GM21515 (cell line): ENCODE measurements at regions not wholly inside any gene's neighbourhood (a gene's known extent, or its start where the extent isn't known, plus 50 kb on each side); places are given as distances from the start of the nearest gene placed in this dataset.

Source experiments
- ATAC-seq: cut with Tn5 transposase; IDR thresholded peaks from one replicate; pipeline ENCODE4 v1.9.1; 2021; ENCODE audit not compliant: unreplicated experiment

- no peak for ATAC-seq
Observed at GRCh38 chr11:76277298-76278175, 71.2 kb upstream of the WNT11 start.

- no peak for ATAC-seq
Observed at GRCh38 chr11:76276781-76277155, 70.5 kb upstream of the WNT11 start.

GRCh38 chr11:76276046-76276780 lies 69.9 kb upstream of the WNT11 start:
- no peak for ATAC-seq

GRCh38 chr11:76275446-76275845 lies 69.1 kb upstream of the WNT11 start:
- ATAC-seq = no peak

- no peak for ATAC-seq
Observed at GRCh38 chr11:76271068-76271467, 64.8 kb upstream of the WNT11 start.

GRCh38 chr11:76270389-76270788 lies 64.1 kb upstream of the WNT11 start:
- ATAC-seq = no peak

GRCh38 chr11:76269661-76270261 lies 63.5 kb upstream of the WNT11 start:
- ATAC-seq = no peak

GRCh38 chr11:76269247-76269646 lies 62.9 kb upstream of the WNT11 start:
- no peak for ATAC-seq

- ATAC-seq = no peak
Observed at GRCh38 chr11:76268498-76268897, 62.2 kb upstream of the WNT11 start.

- ATAC-seq = no peak
Observed at GRCh38 chr11:76267556-76267955, 61.3 kb upstream of the WNT11 start.

- ATAC-seq = no peak
Observed at GRCh38 chr11:76266286-76267100, 60.2 kb upstream of the WNT11 start.

GRCh38 chr11:76265771-76266241 lies 59.5 kb upstream of the WNT11 start:
- ATAC-seq = no peak

- ATAC-seq = no peak
Observed at GRCh38 chr11:76263657-76264056, 57.4 kb upstream of the WNT11 start.

GRCh38 chr11:76263166-76263565 lies 56.9 kb upstream of the WNT11 start:
- no peak for ATAC-seq

- no peak for ATAC-seq
Observed at GRCh38 chr11:76260296-76260925, 54.1 kb upstream of the WNT11 start.

- no peak for ATAC-seq
Observed at GRCh38 chr11:76259299-76259908, 53.1 kb upstream of the WNT11 start.

GRCh38 chr11:76257074-76257719 lies 50.9 kb upstream of the WNT11 start:
- no peak for ATAC-seq

- no peak for ATAC-seq
Observed at GRCh38 chr11:76256448-76256847, 50.1 kb upstream of the WNT11 start.
